ENCODE measurements at regions not wholly inside any gene's neighbourhood (a gene's known extent, or its start where the extent isn't known, plus 50 kb on each side); places are given as distances from the start of the nearest gene placed in this dataset.
"Not testable (repeated sequence)": the region's sequence is repeated elsewhere in the genome, so short reads cannot be mapped to it uniquely, and the experiment has no call there.

GRCh38 chrX:1053072-1053471, 159.4 kb downstream of the CRLF2 start:
- no peaks in the 10 kb centered on the region for H3K27me3 ChIP-seq (ENCODE audit: control insufficient read depth, insufficient read depth, low read length)
- no peak for TF ChIP-seq CTCF (IDR thresholded peaks at IDR 0.05; ENCODE audit: insufficient read depth, low read length, poor library complexity, severe bottlenecking)
- DNase-seq (ENCODE audit: low read depth), result no peak
- no peaks in the 10 kb centered on the region for H3K36me3 ChIP-seq (ENCODE audit: control insufficient read depth, insufficient read depth, low read length)
- H3K4me3 ChIP-seq (ENCODE audit: low read depth, low read length), result no peak overlapping the region

- no peak overlapping the region for H3K4me3 ChIP-seq (ENCODE audit: low read depth, low read length)
- no peak for DNase-seq (ENCODE audit: low read depth)
- no peaks in the 10 kb centered on the region for H3K36me3 ChIP-seq (ENCODE audit: control insufficient read depth, insufficient read depth, low read length)
- H3K27me3 ChIP-seq (ENCODE audit: control insufficient read depth, insufficient read depth, low read length), result no peaks in the 10 kb centered on the region
- TF ChIP-seq CTCF (IDR thresholded peaks at IDR 0.05; ENCODE audit: insufficient read depth, low read length, poor library complexity, severe bottlenecking), result no peak
Observed at GRCh38 chrX:1052021-1052420, 160.4 kb downstream of the CRLF2 start.

GRCh38 chrX:1051421-1051820, 161.0 kb downstream of the CRLF2 start:
- no peaks in the 10 kb centered on the region for H3K36me3 ChIP-seq (ENCODE audit: control insufficient read depth, insufficient read depth, low read length)
- TF ChIP-seq CTCF (IDR thresholded peaks at IDR 0.05; ENCODE audit: insufficient read depth, low read length, poor library complexity, severe bottlenecking), result no peak
- no peaks in the 10 kb centered on the region for H3K27me3 ChIP-seq (ENCODE audit: control insufficient read depth, insufficient read depth, low read length)
- no peak overlapping the region for H3K4me3 ChIP-seq (ENCODE audit: low read depth, low read length)
- DNase-seq (ENCODE audit: low read depth), result no peak

- no peak for DNase-seq (ENCODE audit: low read depth)
- TF ChIP-seq CTCF (IDR thresholded peaks at IDR 0.05; ENCODE audit: insufficient read depth, low read length, poor library complexity, severe bottlenecking), result no peak
- H3K27me3 ChIP-seq (ENCODE audit: control insufficient read depth, insufficient read depth, low read length), result no peaks in the 10 kb centered on the region
- H3K36me3 ChIP-seq (ENCODE audit: control insufficient read depth, insufficient read depth, low read length), result no peaks in the 10 kb centered on the region
- no peak overlapping the region for H3K4me3 ChIP-seq (ENCODE audit: low read depth, low read length)
Observed at GRCh38 chrX:1045680-1046314, 166.7 kb downstream of the CRLF2 start.

GRCh38 chrX:1041091-1041490, 171.4 kb downstream of the CRLF2 start:
- no peaks in the 10 kb centered on the region for H3K36me3 ChIP-seq (ENCODE audit: control insufficient read depth, insufficient read depth, low read length)
- no peak for TF ChIP-seq CTCF (IDR thresholded peaks at IDR 0.05; ENCODE audit: insufficient read depth, low read length, poor library complexity, severe bottlenecking)
- no peak for DNase-seq (ENCODE audit: low read depth)

DNA sequence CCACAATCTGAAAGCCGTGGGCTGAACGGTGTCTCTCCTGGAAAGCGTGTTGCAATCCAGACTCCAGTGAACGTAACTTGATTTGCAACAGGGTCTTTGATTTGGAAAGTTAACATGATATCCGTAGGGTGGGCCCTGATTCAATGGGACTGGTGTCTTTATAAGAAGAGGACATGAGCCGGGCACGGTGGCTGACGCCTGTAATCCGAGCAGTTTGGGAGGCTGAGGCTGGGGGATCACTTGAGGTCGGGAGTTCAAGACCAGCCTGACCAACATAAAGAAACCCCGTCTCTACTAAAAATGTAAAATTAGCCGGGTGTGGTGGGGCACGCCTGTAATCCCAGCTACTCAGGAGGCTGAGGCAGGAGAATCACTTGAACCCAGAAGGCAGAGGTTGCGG, 176.5 kb downstream of the CRLF2 start:
- DNase-seq (ENCODE audit: low read depth); H3K27me3 ChIP-seq (ENCODE audit: control insufficient read depth, insufficient read depth, low read length); H3K4me3 ChIP-seq (ENCODE audit: low read depth, low read length); H3K36me3 ChIP-seq (ENCODE audit: control insufficient read depth, insufficient read depth, low read length): not testable (repeated sequence)

More at GRCh38 chrX:1041091-1041490, 171.4 kb downstream of the CRLF2 start:
- H3K27me3 ChIP-seq (ENCODE audit: control insufficient read depth, insufficient read depth, low read length), result no peaks in the 10 kb centered on the region
- no peak overlapping the region for H3K4me3 ChIP-seq (ENCODE audit: low read depth, low read length)
